PFSK-1 (cell line): ENCODE measurements at regions not wholly inside any gene's neighbourhood (a gene's known extent, or its start where the extent isn't known, plus 50 kb on each side); places are given as distances from the start of the nearest gene placed in this dataset.

Experiments used
- FOXP2 ChIP-seq: optimal IDR thresholded peaks from 2 replicates; pipeline ENCODE3; 2011; ENCODE audit warnings: borderline replicate concordance, control low read depth, inconsistent platforms; ENCODE audit not compliant: insufficient read depth; ENCODE audit errors: extremely low read length, extremely low read depth
- POLR2AphosphoS5 ChIP-seq: IDR thresholded peaks from 2 replicates; pipeline ENCODE4 v1.6.1; 2012; ENCODE audit warnings: low read depth, mild to moderate bottlenecking, control low read depth, low read length, moderate library complexity
- SIN3A ChIP-seq: IDR thresholded peaks from 2 replicates; pipeline ENCODE4 v1.6.1; 2012; ENCODE audit warnings: mild to moderate bottlenecking, low read length, moderate library complexity, borderline replicate concordance; ENCODE audit not compliant: insufficient read depth
- TAF1 ChIP-seq: IDR thresholded peaks from 2 replicates; pipeline ENCODE4 v1.6.1; 2012; ENCODE audit warnings: low read length, control low read depth, borderline replicate concordance; ENCODE audit not compliant: insufficient read depth
- TF ChIP-seq, protein P1 (sequence below), 2 experiments: IDR thresholded peaks; 2 replicates each; pipeline versions ENCODE4 v1.6.1 to v1.8.0; 2011 to 2012; ENCODE audit warnings: low read depth in 2 of 2, low read length in 2 of 2, control low read depth in 1 of 2, inconsistent platforms in 1 of 2, mild to moderate bottlenecking in 1 of 2, moderate library complexity in 1 of 2; ENCODE audit not compliant: insufficient read depth in 1 of 2

DNA sequence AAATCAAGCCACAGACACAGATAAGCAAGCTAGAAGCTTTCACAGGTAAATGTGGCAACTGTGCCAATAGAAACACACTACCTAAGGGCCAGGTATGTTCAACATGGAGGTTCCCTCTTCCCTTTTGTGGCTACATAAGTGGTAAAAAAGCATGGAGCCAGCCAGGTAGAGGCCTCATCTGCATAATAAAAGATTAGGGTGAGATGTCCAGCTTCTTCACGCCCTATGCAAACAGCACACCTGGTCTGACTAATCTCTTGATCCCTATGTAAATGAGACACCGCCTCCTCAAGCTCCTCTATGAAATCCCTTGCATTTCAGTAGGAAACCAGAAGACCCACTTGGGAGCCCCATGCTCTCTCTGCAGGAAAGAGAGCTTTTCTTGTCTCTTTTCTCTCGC lies 282.2 kb downstream of the NEBL start:
- TF ChIP-seq SIN3A (no peak), TAF1 (no peak), POLR2AphosphoS5 (no peak)
- TF ChIP-seq, protein P1, sequence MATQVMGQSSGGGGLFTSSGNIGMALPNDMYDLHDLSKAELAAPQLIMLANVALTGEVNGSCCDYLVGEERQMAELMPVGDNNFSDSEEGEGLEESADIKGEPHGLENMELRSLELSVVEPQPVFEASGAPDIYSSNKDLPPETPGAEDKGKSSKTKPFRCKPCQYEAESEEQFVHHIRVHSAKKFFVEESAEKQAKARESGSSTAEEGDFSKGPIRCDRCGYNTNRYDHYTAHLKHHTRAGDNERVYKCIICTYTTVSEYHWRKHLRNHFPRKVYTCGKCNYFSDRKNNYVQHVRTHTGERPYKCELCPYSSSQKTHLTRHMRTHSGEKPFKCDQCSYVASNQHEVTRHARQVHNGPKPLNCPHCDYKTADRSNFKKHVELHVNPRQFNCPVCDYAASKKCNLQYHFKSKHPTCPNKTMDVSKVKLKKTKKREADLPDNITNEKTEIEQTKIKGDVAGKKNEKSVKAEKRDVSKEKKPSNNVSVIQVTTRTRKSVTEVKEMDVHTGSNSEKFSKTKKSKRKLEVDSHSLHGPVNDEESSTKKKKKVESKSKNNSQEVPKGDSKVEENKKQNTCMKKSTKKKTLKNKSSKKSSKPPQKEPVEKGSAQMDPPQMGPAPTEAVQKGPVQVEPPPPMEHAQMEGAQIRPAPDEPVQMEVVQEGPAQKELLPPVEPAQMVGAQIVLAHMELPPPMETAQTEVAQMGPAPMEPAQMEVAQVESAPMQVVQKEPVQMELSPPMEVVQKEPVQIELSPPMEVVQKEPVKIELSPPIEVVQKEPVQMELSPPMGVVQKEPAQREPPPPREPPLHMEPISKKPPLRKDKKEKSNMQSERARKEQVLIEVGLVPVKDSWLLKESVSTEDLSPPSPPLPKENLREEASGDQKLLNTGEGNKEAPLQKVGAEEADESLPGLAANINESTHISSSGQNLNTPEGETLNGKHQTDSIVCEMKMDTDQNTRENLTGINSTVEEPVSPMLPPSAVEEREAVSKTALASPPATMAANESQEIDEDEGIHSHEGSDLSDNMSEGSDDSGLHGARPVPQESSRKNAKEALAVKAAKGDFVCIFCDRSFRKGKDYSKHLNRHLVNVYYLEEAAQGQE (IDR thresholded peaks at IDR 0.05; ENCODE audit: insufficient read depth in 1 of 2, low read depth in 2 of 2, low read length in 2 of 2), result no peak

DNA sequence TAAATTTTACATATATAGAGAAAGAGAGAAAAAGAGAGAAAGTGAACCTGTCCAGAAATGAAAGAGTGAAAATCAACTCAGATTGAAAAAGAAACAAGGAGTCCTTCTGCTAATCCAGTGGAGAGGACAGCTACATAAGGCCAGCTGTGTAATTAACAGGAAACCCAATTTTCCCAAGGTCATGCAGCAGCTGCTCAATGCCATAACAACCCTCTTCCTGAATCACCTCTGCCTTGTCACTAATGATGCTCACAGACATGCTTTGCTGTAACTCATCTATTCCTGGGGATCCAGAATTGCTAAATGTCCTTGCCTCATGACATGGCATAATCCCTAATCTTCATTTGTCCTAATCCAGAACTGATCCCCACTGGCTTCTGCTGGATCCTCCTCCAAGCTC lies 288.6 kb downstream of the NEBL start:
- TF ChIP-seq TAF1 (no peak), SIN3A (no peak), POLR2AphosphoS5 (no peak), FOXP2 (no peak)
- TF ChIP-seq, protein P1 (IDR thresholded peaks at IDR 0.05; ENCODE audit: insufficient read depth in 1 of 2, low read depth in 2 of 2, low read length in 2 of 2), result no peak

DNA sequence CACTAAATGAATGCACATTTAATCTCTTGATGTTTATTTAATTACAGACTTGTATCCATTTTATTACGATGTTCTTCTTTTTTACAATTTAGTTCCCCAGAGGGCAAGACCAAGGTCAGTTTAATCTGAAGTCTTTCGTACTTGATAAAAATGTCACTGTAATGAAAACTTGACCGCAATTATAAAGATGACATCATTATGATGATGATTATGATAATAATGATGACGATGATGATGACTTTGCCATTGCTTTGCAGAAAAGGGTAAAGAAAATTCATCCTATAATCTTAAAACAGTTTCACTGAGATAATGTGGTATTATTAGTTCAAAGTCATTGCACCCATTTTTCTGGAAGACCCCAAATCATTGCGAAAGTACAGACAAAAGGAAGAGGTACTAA lies 290.1 kb downstream of the NEBL start:
- TF ChIP-seq, protein P1 (IDR thresholded peaks at IDR 0.05; ENCODE audit: insufficient read depth in 1 of 2, low read depth in 2 of 2, low read length in 2 of 2), result no peak
- TF ChIP-seq FOXP2, result no peak
- TF ChIP-seq SIN3A, result no peak
- no peak for TF ChIP-seq TAF1
- no peak for TF ChIP-seq POLR2AphosphoS5

DNA sequence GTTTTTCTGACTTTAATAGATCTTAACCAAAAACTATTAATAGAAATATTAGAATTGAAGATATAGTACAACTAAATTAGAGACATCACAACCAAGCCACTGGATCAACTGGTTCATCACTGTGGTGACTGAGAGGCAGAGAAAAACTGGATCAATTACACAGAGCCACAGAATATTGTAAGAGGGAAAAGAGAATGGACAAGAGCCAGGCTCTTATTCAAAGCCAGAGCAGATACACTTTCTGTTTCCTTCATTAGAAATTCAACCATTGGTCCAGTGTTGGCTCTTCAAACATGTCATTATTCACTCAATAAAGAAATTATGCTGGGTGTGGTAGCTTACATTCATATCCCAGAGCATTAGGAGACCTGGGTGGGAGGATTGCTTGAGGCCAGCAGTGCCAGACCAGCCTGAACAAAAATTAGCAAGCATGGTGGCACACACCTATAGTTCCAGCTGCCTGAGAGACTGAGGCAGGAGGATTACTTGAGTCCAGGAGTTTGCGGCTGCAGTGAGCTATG lies 295.1 kb downstream of the NEBL start:
- TF ChIP-seq SIN3A (no peak), POLR2AphosphoS5 (no peak), FOXP2 (no peak), TAF1 (no peak)
- TF ChIP-seq, protein P1 (IDR thresholded peaks at IDR 0.05; ENCODE audit: insufficient read depth in 1 of 2, low read depth in 2 of 2, low read length in 2 of 2), result no peak

DNA sequence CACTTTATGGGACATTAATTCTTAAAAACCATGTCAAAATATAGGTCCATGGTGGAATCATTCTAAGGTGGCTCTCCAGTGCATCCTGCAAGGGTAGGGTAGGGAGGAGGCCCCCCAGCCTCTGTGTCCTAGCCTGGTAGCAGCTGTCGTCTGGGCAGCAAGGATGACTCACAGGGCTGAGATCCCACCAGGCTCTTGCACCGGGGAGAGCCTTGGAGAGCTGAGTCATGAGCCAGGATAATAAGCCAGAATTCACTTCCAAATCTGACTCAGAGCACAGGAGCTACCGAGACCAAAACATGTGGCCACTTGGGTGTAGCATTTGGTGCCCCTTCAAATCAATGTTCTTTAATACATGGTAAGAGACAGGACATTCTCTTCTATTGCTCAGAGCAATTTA lies 298.5 kb downstream of the NEBL start:
- TF ChIP-seq SIN3A (no peak), TAF1 (no peak), FOXP2 (no peak), POLR2AphosphoS5 (no peak)
- TF ChIP-seq, protein P1 (IDR thresholded peaks at IDR 0.05; ENCODE audit: insufficient read depth in 1 of 2, low read depth in 2 of 2, low read length in 2 of 2), result no peak
